Epithelial cell of proximal tubule (primary cell): ENCODE measurements at regions not wholly inside any gene's neighbourhood (a gene's known extent, or its start where the extent isn't known, plus 50 kb on each side); places are given as distances from the start of the nearest gene placed in this dataset.

Source experiments
- DNase-seq: peaks from one replicate; pipeline ENCODE4 v3.0.0-alpha.2; 2011; ENCODE audit warnings: low read depth
- H3K4me3 ChIP-seq: 2 replicates; pipeline ENCODE4 v1.5.1; 2011; ENCODE audit warnings: low read depth, mild to moderate bottlenecking, low read length
- TF ChIP-seq, protein P1 (sequence below): conservative IDR thresholded peaks from 2 replicates; pipeline ENCODE4 v1.5.1; 2012; ENCODE audit warnings: low read depth, mild to moderate bottlenecking, low read length

DNA sequence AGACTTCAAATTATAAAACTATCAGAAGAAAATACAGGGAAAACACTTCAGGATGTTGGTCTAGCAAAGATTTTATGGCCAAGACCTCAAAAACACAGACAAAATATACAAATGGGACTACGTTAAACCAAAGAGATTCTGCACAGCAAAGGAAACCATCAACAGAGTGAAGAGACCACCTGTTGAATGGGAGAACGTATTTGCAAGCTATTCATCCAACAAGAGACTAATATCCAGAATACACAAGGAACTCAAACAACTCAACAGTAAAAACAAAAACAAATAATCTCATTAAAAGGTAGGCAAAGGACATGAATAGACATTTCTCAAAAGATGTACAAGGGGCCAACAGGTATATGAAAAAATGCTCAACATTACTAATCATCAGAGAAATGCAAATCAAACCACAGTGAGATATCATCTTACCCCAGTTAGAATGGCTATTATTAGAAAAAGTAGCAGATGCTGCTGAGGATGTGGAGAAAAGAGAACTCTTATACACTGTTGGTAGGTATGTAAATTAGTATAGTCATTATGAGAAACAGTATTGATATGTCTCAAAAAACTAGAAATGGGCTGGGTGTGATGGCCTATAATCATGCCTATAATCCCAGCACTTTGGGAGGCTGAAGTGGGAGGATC lies 112.6 kb downstream of the LRIG2 start:
- DNase-seq: no peak
- no peak overlapping the region for H3K4me3 ChIP-seq
- TF ChIP-seq, protein P1, sequence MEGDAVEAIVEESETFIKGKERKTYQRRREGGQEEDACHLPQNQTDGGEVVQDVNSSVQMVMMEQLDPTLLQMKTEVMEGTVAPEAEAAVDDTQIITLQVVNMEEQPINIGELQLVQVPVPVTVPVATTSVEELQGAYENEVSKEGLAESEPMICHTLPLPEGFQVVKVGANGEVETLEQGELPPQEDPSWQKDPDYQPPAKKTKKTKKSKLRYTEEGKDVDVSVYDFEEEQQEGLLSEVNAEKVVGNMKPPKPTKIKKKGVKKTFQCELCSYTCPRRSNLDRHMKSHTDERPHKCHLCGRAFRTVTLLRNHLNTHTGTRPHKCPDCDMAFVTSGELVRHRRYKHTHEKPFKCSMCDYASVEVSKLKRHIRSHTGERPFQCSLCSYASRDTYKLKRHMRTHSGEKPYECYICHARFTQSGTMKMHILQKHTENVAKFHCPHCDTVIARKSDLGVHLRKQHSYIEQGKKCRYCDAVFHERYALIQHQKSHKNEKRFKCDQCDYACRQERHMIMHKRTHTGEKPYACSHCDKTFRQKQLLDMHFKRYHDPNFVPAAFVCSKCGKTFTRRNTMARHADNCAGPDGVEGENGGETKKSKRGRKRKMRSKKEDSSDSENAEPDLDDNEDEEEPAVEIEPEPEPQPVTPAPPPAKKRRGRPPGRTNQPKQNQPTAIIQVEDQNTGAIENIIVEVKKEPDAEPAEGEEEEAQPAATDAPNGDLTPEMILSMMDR: no peak

DNA sequence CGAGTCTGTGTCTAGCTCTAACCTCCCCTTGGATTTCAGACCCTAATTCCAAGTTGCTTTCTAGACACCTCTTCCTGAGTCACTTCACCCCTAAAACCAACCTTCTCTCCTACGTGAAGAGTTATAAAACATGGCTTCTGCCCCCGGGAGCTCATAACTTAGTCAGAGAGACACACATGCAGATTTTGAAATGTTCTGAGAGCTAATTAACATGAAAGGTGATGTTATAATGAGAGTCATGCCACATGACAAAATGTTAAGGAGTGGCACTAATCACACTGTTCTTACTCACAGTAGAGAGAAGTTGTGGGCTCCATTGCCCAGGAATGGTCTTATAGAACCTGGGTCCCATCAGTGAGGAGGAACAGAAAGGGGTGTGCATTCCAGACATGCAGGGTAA lies 117.1 kb downstream of the LRIG2 start:
- TF ChIP-seq, protein P1: no peak
- no peak for DNase-seq
- H3K4me3 ChIP-seq: no peak overlapping the region

DNA sequence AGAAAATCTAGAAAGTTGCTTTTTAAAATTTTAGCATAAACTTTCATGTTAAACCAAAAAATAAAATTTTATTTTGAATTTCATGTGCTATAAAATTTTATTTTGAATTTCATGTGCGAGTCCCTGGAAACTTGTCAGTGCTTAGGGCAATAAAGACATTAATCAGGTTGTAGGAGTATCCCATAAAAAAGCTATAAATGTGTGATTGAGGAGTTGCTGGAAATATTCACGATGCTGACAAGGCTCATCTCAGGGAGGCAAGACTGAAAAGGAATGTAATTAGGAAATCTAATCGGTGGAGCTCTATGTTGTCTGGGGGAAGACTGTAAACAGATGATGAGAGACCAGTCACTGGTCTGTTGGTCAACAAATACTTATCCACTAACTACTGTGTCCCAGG lies 117.9 kb downstream of the LRIG2 start:
- TF ChIP-seq, protein P1: no peak
- H3K4me3 ChIP-seq: no peak overlapping the region
- DNase-seq: no peak

DNA sequence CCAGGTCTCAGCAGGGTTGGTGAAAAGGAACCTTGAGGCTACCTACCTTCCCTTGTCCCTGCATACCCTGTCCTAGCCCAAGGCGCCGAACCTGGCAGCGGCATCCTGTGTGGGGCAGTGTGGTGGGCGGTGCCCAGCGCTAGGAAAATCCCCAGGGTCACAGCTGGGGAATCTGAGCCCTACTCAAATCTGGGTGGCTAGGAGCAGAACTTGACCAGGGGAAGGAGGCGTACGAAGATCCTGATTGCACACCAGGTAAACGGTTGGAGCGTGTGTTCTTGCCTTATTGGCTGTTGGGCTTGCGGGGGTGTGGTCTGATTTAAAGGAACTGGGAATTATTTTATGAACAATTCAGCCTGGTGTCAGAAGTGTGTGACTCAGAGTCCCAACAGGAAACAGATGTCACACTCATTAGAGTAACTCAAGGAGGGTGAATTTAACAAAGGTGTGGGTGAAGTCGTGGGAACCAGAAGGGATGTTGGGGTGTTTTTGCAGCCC lies 118.6 kb downstream of the LRIG2 start:
- H3K4me3 ChIP-seq: no peak overlapping the region
- TF ChIP-seq, protein P1: no peak
- DNase-seq: no peak

DNA sequence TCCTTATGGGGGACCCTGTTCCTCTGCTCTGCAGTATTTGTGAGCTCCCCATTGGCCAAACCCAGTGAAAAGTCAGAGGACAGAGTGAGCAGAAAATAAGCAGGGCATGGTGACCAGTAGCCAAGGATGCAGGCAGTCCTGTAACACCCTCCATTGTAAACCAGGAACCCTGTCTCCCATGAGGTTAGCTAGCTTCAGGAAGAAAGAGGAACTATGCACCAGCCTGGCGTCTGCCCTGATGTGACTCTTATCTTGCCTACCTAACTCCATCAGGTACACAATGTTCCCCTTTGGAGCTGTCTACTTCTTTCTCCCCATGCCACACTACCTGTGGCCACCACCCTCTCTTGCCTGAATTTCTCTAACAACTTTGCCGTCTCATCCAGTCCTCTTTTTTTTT lies 119.2 kb downstream of the LRIG2 start:
- no peak for DNase-seq
- no peak overlapping the region for H3K4me3 ChIP-seq
- TF ChIP-seq, protein P1: no peak

DNA sequence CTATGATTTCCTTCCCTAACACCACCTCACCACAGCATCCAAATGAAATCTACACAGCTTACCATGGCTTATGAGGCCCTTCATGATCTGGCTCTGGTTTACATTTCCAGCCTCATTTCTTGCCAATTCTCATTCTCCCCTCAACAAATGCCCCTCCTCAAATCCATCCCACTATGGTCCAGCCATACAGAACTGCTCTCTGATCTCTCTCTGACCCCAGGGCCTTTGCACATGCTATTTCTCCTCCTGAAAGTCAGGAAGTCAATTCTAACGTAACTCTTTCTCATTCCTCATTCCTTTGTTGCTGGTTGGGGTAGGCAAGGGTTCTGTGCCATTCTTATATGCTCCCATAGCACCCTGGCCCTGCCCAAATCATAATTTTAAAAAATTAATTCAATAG lies 120.0 kb downstream of the LRIG2 start:
- TF ChIP-seq, protein P1: no peak
- DNase-seq: no peak
- H3K4me3 ChIP-seq: no peak overlapping the region
